SK-N-SH (cell line): ENCODE measurements at regions not wholly inside any gene's neighbourhood (a gene's known extent, or its start where the extent isn't known, plus 50 kb on each side); places are given as distances from the start of the nearest gene placed in this dataset.

Experiments
- CTCF ChIA-PET: fragments of 300-600, 350-600 bp; formaldehyde crosslinking; extraction: SDS; loops from one replicate; lab custom pipeline; 2021; lab: Yijun Ruan, JAX
- POLR2A ChIA-PET: fragments of 350-600 bp; sonication (Branson Sonifier 250); formaldehyde crosslinking; extraction: SDS; loops from one replicate; lab custom pipeline; 2020; ENCODE audit warnings: antibody characterized with exemption, inconsistent platforms; lab: Yijun Ruan, JAX
- DNase-seq: peaks from one replicate; pipeline ENCODE4 v3.0.0; 2012
- H2AFZ ChIP-seq: fragments of 200-600 bp; sonication (generic); 2 replicates; pipeline ENCODE4 v1.8.1; 2016; ENCODE audit warnings: antibody characterized with exemption, mild to moderate bottlenecking, low read depth
- H3F3A ChIP-seq: fragments of 200-600 bp; sonication (generic); replicated peaks from 2 replicates; pipeline ENCODE3; 2016; ENCODE audit warnings: antibody characterized with exemption, mild to moderate bottlenecking; ENCODE audit not compliant: insufficient read depth
- H3K27ac ChIP-seq, 2 experiments: fragments of 200-500 bp in 1 of 2; fragments of 200-600 bp in 1 of 2; sonication (Bioruptor generic) in 1 of 2; sonication (generic), shearing (Covaris generic) in 1 of 2; 2 replicates each; pipeline versions ENCODE4 v1.5.1 to v1.6.1; 2014 to 2016; ENCODE audit warnings: low read depth in 2 of 2, inconsistent platforms in 1 of 2, low read length in 1 of 2, mild to moderate bottlenecking in 1 of 2, mixed read lengths in 1 of 2
- H3K27me3 ChIP-seq: fragments of 200-600 bp; sonication (generic), shearing (Covaris generic); 2 replicates; pipeline ENCODE4 v1.6.1; 2016; ENCODE audit warnings: mixed run types; ENCODE audit not compliant: insufficient read depth
- H3K36me3 ChIP-seq, 2 experiments: fragments of 200-500 bp in 1 of 2; fragments of 200-600 bp in 1 of 2; sonication (Bioruptor generic) in 1 of 2; sonication (generic) in 1 of 2; replicated peaks in 1 of 2; 2 replicates each; pipeline versions ENCODE3 to v1.5.1; 2014 to 2016; ENCODE audit warnings: low read length in 1 of 2, mild to moderate bottlenecking in 1 of 2; ENCODE audit not compliant: insufficient read depth in 2 of 2, control insufficient read depth in 1 of 2
- H3K4me1 ChIP-seq, 2 experiments: fragments of 200-500 bp in 1 of 2; fragments of 200-600 bp in 1 of 2; sonication (Bioruptor generic) in 1 of 2; sonication (generic), shearing (Covaris generic) in 1 of 2; 2 replicates each; pipeline versions ENCODE4 v1.5.1 to v1.6.1; 2014 to 2016; ENCODE audit warnings: low read depth in 1 of 2, low read length in 1 of 2, mixed run types in 1 of 2; ENCODE audit not compliant: insufficient read depth in 2 of 2, control insufficient read depth in 1 of 2
- H3K4me2 ChIP-seq: fragments of 200-600 bp; sonication (generic), shearing (Covaris generic); 2 replicates; pipeline ENCODE4 v1.6.1; 2017; ENCODE audit warnings: mixed run types
- H3K4me3 ChIP-seq, 2 experiments: fragments of 200-500 bp in 1 of 2; fragments of 200-600 bp in 1 of 2; sonication (Bioruptor generic) in 1 of 2; sonication (generic), shearing (Covaris generic) in 1 of 2; 2 replicates each; pipeline versions ENCODE4 v1.5.1 to v1.8.1; 2014 to 2016; ENCODE audit warnings: low read depth in 2 of 2, inconsistent platforms in 1 of 2, low read length in 1 of 2, mild to moderate bottlenecking in 1 of 2, mixed read lengths in 1 of 2, moderate library complexity in 1 of 2
- H3K79me2 ChIP-seq: fragments of 200-600 bp; sonication (generic); 2 replicates; pipeline ENCODE4 v1.8.1; 2017; ENCODE audit warnings: mild to moderate bottlenecking; ENCODE audit not compliant: insufficient read depth
- H3K9ac ChIP-seq: fragments of 200-600 bp; sonication (generic); 2 replicates; pipeline ENCODE4 v1.6.1; 2017; ENCODE audit warnings: mixed run types
- H3K9me2 ChIP-seq: fragments of 200-600 bp; sonication (generic); 2 replicates; pipeline ENCODE4 v1.6.1; 2017; ENCODE audit warnings: mixed run types
- H3K9me3 ChIP-seq: fragments of 200-600 bp; sonication (generic); 2 replicates; pipeline ENCODE4 v1.6.1; 2017; ENCODE audit warnings: mixed run types, mild to moderate bottlenecking, moderate library complexity
- H4K20me1 ChIP-seq: fragments of 200-600 bp; sonication (generic); 2 replicates; pipeline ENCODE4 v1.6.1; 2017; ENCODE audit warnings: mild to moderate bottlenecking, mixed run types; ENCODE audit not compliant: insufficient read depth
- CTCF ChIP-seq: fragments of 200-600 bp; sonication (generic); IDR thresholded peaks from 2 replicates; pipeline ENCODE4 v1.6.1; 2017; ENCODE audit warnings: antibody characterized with exemption, mild to moderate bottlenecking, moderate library complexity
- IRF3 ChIP-seq: fragments of 150-350 bp; IDR thresholded peaks from 2 replicates; pipeline ENCODE4 v1.6.1; 2016; ENCODE audit warnings: mild to moderate bottlenecking, low read depth, low read length
- PBX3 ChIP-seq: IDR thresholded peaks from 2 replicates; pipeline ENCODE4; 2012
- REST ChIP-seq: IDR thresholded peaks from 2 replicates; pipeline ENCODE4 v1.6.1; 2012; ENCODE audit warnings: mild to moderate bottlenecking, low read depth, low read length, moderate library complexity
- RFX5 ChIP-seq: IDR thresholded peaks from 2 replicates; pipeline ENCODE4 v1.6.1; 2012; ENCODE audit warnings: mild to moderate bottlenecking, improper control_type of control experiment, low read length
- SIN3A ChIP-seq: IDR thresholded peaks from 2 replicates; pipeline ENCODE4 v1.6.1; 2012; ENCODE audit warnings: low read depth, mild to moderate bottlenecking, low read length, moderate library complexity, borderline replicate concordance
- SMC3 ChIP-seq: IDR thresholded peaks from 2 replicates; pipeline ENCODE4 v1.6.1; 2012; ENCODE audit warnings: low read depth, low read length, improper control_type of control experiment
- TCF12 ChIP-seq: IDR thresholded peaks from 2 replicates; pipeline ENCODE4 v1.4.0; 2012
- TEAD4 ChIP-seq: IDR thresholded peaks from 2 replicates; pipeline ENCODE4 v1.4.0; 2012; ENCODE audit warnings: mild to moderate bottlenecking, borderline replicate concordance; ENCODE audit not compliant: insufficient read depth
- USF1 ChIP-seq: IDR thresholded peaks from 2 replicates; pipeline ENCODE4 v1.4.0; 2012; ENCODE audit warnings: low read depth, borderline replicate concordance
- USF2 ChIP-seq: fragments of 150-350 bp; IDR thresholded peaks from 2 replicates; pipeline ENCODE4 v1.6.1; 2017; ENCODE audit warnings: antibody characterized with exemption, low read length, low read depth, borderline replicate concordance
- YY1 ChIP-seq: IDR thresholded peaks from 2 replicates; pipeline ENCODE4 v1.4.0; 2012; ENCODE audit warnings: low read depth, mild to moderate bottlenecking
- WGBS: methylation state at CpG from one replicate; pipeline ENCODE4 v1.1.6; 2017; ENCODE audit warnings: low lambda C conversion rate; 5-methylcytosine and 5-hydroxymethylcytosine counted together

- Histone ChIP-seq H3K79me2 (no peaks in the 10 kb centered on the region), H3K4me2 (no peak overlapping the region), H4K20me1 (no peaks in the 10 kb centered on the region), H3K9me2 (no peaks in the 10 kb centered on the region), H3K27ac (no peak overlapping the region), H3K4me1 (peaks cover 0 to 12% of the 10 kb centered on the region in 2 experiments; a peak in 2 of 4 replicates), H2AFZ (no peak overlapping the region), H3K27me3 (no peaks in the 10 kb centered on the region), H3K36me3 (no peaks in the 10 kb centered on the region), H3K9me3 (no peaks in the 10 kb centered on the region), H3K9ac (no peak overlapping the region), H3F3A (no peaks in the 10 kb centered on the region), H3K4me3 (no peak overlapping the region)
- WGBS: 80% methylated on average over 5 of the region's 5 CpGs
- ChIA-PET CTCF (interaction anchor here (0.6 kb wide), 1 partner anchor 752 kb away, joined by 3 read pairs; no protein-coding TSS in a partner anchor), POLR2A (no interaction called here)
- no peak for DNase-seq
- TF ChIP-seq RFX5 (no peak), IRF3 (no peak), SIN3A (no peak), TCF12 (no peak), TEAD4 (no peak), USF1 (no peak), PBX3 (no peak), YY1 (no peak), REST (no peak), USF2 (no peak), CTCF (no peak), SMC3 (no peak)
These were observed 581.3 kb downstream of the NTRK3 start for GRCh38 chr15:87675271-87675670.
